Body of pancreas (tissue), 4 donors: ENCODE measurements at regions not wholly inside any gene's neighbourhood (a gene's known extent, or its start where the extent isn't known, plus 50 kb on each side); places are given as distances from the start of the nearest gene placed in this dataset.

Source experiments
- ATAC-seq: fragments of 150-250 bp; one replicate; pipeline ENCODE4 v1.9.1; 2016
- DNase-seq, 4 donors: peaks; one replicate each; pipeline ENCODE4 v3.0.0-alpha.2; 2019
- H3K27ac ChIP-seq, 4 donors: fragments of 200-600 bp; sonication (generic); 1 replicate in 3 of 4; 2 replicates in 1 of 4; pipeline versions ENCODE4 v1.5.1 to v1.6.1; 2016 to 2019; ENCODE audit warnings: mild to moderate bottlenecking in 1 of 4, mixed read lengths in 1 of 4, moderate library complexity in 1 of 4
- H3K27me3 ChIP-seq, 2 donors: fragments of 200-600 bp; sonication (generic); one replicate each; pipeline ENCODE4 v1.6.0; 2016; ENCODE audit warnings: mild to moderate bottlenecking in 1 of 2
- H3K36me3 ChIP-seq, 2 donors: fragments of 200-600 bp; sonication (generic); replicated peaks in 1 of 2; 2 replicates each; pipeline ENCODE4 v1.5.1; 2016; ENCODE audit warnings: low read depth in 2 of 2; ENCODE audit not compliant: insufficient read depth in 1 of 2
- H3K4me1 ChIP-seq: fragments of 200-600 bp; sonication (generic); one replicate; pipeline ENCODE4 v1.6.0; 2016
- H3K4me3 ChIP-seq, 2 donors: fragments of 200-600 bp; sonication (generic); 1 replicate in 1 of 2; 2 replicates in 1 of 2; pipeline ENCODE4 v1.5.1; 2016 to 2019
- H3K9me3 ChIP-seq, 3 donors: fragments of 200-600 bp; sonication (generic); 1 replicate in 2 of 3; 2 replicates in 1 of 3; pipeline ENCODE4 v1.5.1; 2016
- CTCF ChIP-seq, 7 experiments: fragments of 450-650 bp in 4 of 7; fragments of 200-600 bp in 3 of 7; sonication (generic) in 3 of 7; IDR thresholded peaks; one replicate each; pipeline ENCODE4 v1.5.1; 2016 to 2019; ENCODE audit warnings: antibody characterized with exemption in 7 of 7
- POLR2A ChIP-seq, 3 donors: fragments of 450-650 bp; IDR thresholded peaks; one replicate each; pipeline ENCODE4 v1.6.1; 2016; ENCODE audit warnings: antibody characterized with exemption in 3 of 3, mild to moderate bottlenecking in 2 of 3
- WGBS, 2 donors: methylation state at CpG; one replicate each; pipeline ENCODE4 v1.1.5; 2017; 5-methylcytosine and 5-hydroxymethylcytosine counted together
- intact Hi-C: fragments of 100-400 bp; cut with DNase I; formaldehyde crosslinking; loops from one replicate; pipeline ENCODE4 v1.15.1; 2023

- no peaks in the 10 kb centered on the region for H3K27me3 ChIP-seq
- TF ChIP-seq CTCF (IDR thresholded peaks at IDR 0.05) = no peak
- TF ChIP-seq POLR2A (IDR thresholded peaks at IDR 0.05) = no peak
- no peaks in the 10 kb centered on the region for H3K36me3 ChIP-seq
- DNase-seq (no peak), ATAC-seq (no peak)
- no peak overlapping the region for H3K4me3 ChIP-seq
- intact Hi-C loops = no loop called here
- H3K4me1 ChIP-seq = no peaks in the 10 kb centered on the region
- H3K27ac ChIP-seq = no peak overlapping the region
- H3K9me3 ChIP-seq = no peaks in the 10 kb centered on the region
Measured at GRCh38 chr9:75289332-75289731, 201.0 kb downstream of the OSTF1 start.

- intact Hi-C loops = loop anchor here (10.0 kb wide), 1 partner anchor 65 kb away; no protein-coding TSS in a partner anchor
- TF ChIP-seq CTCF (IDR thresholded peaks at IDR 0.05) = no peak
- TF ChIP-seq POLR2A (IDR thresholded peaks at IDR 0.05) = no peak
- Histone ChIP-seq H3K27me3 (no peaks in the 10 kb centered on the region), H3K4me3 (no peak overlapping the region), H3K27ac (no peak overlapping the region), H3K4me1 (no peaks in the 10 kb centered on the region), H3K36me3 (no peaks in the 10 kb centered on the region), H3K9me3 (no peaks in the 10 kb centered on the region)
- DNase-seq = no peak
- 54 to 75% methylated on average over 2 of the region's 2 CpGs for WGBS, 2 donors
- no peak for ATAC-seq
Measured at GRCh38 chr9:75299324-75299723, 211.0 kb downstream of the OSTF1 start.

- TF ChIP-seq POLR2A (IDR thresholded peaks at IDR 0.05) (no peak), CTCF (IDR thresholded peaks at IDR 0.05) (peak in 2 of 7 experiments; percentile 17)
- Histone ChIP-seq H3K27me3 (no peaks in the 10 kb centered on the region), H3K27ac (no peak overlapping the region), H3K4me1 (no peaks in the 10 kb centered on the region), H3K4me3 (no peak overlapping the region), H3K36me3 (no peaks in the 10 kb centered on the region), H3K9me3 (no peaks in the 10 kb centered on the region)
- no peak for DNase-seq
- no peak for ATAC-seq
- WGBS, 2 donors = 54 to 67% methylated on average over 2 of the region's 2 CpGs
- intact Hi-C loops = no loop called here
Measured at GRCh38 chr9:75333624-75334023, 245.3 kb downstream of the OSTF1 start.

DNA sequence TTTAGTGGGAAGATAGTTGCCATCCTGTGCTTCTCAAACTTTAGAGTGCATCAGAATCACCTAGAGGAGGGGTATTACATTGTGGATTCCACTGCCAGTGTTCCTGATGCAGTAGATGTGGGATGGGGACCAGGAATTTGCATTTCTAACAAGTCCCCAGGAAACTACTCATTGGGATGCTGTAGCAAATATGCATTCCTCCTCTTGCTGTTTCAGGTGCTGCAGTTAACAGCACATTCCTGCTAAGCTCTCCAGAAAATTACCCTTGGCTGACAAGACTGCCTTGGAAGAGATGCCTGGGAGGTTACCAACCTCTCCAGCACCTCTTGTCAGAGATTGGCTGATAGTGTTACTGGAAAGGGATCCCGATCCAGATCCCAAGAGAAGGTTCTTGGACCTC lies 270.5 kb downstream of the OSTF1 start:
- ATAC-seq = no peak

More for the DNA sequence above, 270.5 kb downstream of the OSTF1 start:
- H3K4me3 ChIP-seq = no peak overlapping the region
- H3K9me3 ChIP-seq = peaks cover 0 to 9% (median 0%) of the 10 kb centered on the region in 3 donors
- TF ChIP-seq POLR2A (IDR thresholded peaks at IDR 0.05) (no peak), CTCF (IDR thresholded peaks at IDR 0.05) (no peak)
- no peaks in the 10 kb centered on the region for H3K36me3 ChIP-seq
- 47 to 59% methylated on average over 1 of the region's 1 CpG for WGBS, 2 donors
- intact Hi-C loops = no loop called here
- no peak for DNase-seq
- no peaks in the 10 kb centered on the region for H3K4me1 ChIP-seq
- H3K27ac ChIP-seq = no peak overlapping the region
- no peaks in the 10 kb centered on the region for H3K27me3 ChIP-seq
